H54 (cell line): ENCODE measurements at regions not wholly inside any gene's neighbourhood (a gene's known extent, or its start where the extent isn't known, plus 50 kb on each side); places are given as distances from the start of the nearest gene placed in this dataset.
A peak's percentile ranks its signal among the peaks of the same experiment; 100 is the strongest.

Source experiments
- DNase-seq: peaks from one replicate; pipeline ENCODE4 v3.0.0; 2011; ENCODE audit warnings: low spot score, mixed read lengths; ENCODE audit not compliant: insufficient read length
- FAIRE-seq: peaks from 3 replicates; lab custom pipeline; 2011; peaks lifted over from hg19 to GRCh38; lab: Jason Lieb, UNC
- POLR2A ChIP-seq: IDR thresholded peaks from 2 replicates; pipeline ENCODE4 v1.6.1; 2011; ENCODE audit warnings: low read depth, mild to moderate bottlenecking, low read length

GRCh38 chr6:144895313-144896278 is 610.5 kb downstream of the UTRN start:
- DNase-seq (no peak), FAIRE-seq (no peak)
- TF ChIP-seq POLR2A: no peak

DNA sequence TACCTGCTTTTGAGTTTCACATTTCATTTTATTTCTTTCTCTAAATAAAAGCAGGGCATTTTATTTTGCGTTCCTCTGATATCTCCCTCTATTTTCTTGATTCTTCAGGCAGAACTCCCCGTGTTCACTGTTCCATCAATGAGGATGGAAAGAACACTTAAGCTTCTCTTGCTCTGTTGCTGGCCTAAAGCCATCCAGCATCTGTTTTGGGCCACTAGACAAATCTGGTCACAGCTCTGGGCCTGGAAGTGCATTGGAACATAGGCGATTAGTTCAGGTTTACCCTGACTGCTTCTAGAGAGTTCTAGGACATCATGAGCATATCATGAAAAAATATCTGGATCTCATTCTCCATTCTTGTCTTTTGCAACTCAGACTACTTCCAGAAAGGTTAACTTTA is 611.2 kb downstream of the UTRN start:
- FAIRE-seq (no peak), DNase-seq (no peak)
- no peak for TF ChIP-seq POLR2A

- TF ChIP-seq POLR2A: no peak
- DNase-seq (no peak), FAIRE-seq (no peak)
Observed at GRCh38 chr6:144896871-144897270, 611.7 kb downstream of the UTRN start.

GRCh38 chr6:144897441-144897921 is 612.3 kb downstream of the UTRN start:
- FAIRE-seq (peak; percentile 78), DNase-seq (peak; percentile 9)
- no peak for TF ChIP-seq POLR2A

DNA sequence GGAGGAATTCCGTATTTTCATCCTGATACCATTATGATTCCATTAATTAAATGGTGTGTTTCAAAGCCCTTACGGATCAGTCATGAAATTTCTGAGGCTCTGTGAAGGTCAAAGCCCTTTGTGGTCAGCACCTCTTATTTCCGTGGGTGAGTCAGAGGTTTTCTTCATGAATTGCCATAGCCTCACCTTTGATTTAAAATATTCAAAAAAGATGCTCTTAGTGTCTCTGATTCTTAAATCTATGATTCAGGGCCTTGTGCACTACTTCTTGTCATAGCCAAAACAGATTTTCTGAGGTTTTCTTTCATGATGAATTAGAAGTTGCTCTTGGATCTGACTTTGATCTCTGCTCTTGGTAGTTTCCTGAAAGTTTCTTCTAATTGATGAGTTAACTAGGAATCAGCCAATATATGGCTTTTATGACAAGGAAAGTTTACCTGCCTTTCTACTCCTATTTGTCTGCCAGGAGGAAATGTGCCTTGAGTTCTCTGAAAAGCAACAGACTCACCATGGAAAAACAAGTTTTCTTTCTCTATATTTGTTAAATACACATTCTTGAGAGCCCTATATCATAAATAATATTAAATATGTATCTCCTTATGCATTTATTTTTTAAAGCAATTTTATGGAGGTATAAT is 613.0 kb downstream of the UTRN start:
- no peak for DNase-seq
- no peak for FAIRE-seq
- no peak for TF ChIP-seq POLR2A

DNA sequence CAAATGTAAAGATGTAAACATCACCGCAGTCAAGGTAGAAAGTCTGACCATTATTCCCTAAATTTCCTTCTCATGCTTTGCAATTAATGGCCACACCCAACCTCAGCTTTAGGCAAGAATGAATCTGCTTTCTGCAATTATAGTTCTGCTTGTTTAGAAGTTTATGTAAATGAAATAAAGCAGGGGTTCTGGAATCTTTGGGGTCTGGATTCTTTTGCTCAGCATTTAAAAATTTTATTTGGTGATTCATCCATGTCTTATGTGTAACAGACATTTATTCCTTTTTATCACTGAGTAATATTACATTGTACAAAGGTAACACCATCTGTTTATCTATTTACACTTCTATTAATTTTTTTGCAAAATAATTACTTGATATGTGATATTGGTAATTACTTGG is 613.6 kb downstream of the UTRN start:
- DNase-seq: no peak
- no peak for FAIRE-seq
- TF ChIP-seq POLR2A: no peak

GRCh38 chr6:144899161-144899560 is 614.0 kb downstream of the UTRN start:
- DNase-seq: no peak
- TF ChIP-seq POLR2A: no peak
- no peak for FAIRE-seq

- TF ChIP-seq POLR2A: no peak
Observed at GRCh38 chr6:144901412-144901811, 616.3 kb downstream of the UTRN start.

DNA sequence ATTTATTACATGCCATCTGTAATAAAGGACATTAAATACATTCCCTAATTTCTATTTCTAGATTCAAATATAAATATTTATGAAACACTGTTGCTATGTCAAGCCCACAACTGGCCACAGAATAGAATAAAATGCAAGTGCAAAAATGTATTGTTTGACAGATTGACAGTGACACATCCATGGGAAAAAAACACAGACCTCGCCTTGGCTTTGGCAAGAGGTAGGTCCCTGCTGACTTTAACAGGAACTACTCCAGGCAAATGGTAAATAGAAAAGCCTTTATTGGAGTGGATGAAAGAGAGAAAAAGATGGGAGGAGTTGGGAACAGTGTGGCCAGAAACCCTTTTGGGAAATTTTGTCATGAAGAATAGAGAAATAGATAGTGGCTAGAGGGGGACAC is 622.9 kb downstream of the UTRN start:
- FAIRE-seq (no peak), DNase-seq (no peak)
- no peak for TF ChIP-seq POLR2A

More at GRCh38 chr6:144901412-144901811, 616.3 kb downstream of the UTRN start:
- FAIRE-seq (no peak), DNase-seq (no peak)

- no peak for DNase-seq
- no peak for FAIRE-seq
- TF ChIP-seq POLR2A: no peak
Observed at GRCh38 chr6:144909753-144910285, 624.7 kb downstream of the UTRN start.

DNA sequence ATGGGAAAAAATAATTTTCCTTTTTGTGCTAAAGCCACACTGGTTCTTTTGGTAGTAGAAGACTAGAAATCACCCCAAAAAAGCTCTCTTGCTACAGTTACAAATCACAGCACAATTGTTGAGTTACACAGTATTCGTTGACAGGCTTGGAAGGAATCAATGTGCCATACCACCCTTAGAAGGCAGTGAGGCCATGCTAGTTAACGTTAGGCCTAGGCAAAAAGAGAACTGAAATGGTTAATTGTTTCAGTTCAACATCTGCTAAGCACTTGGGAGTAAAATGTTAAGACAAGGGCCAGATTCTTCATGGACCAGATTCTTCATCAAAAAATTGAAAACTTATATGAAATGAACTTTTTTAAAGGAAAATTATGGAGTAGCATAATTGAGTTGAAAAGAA is 626.2 kb downstream of the UTRN start:
- no peak for FAIRE-seq
- no peak for TF ChIP-seq POLR2A
- no peak for DNase-seq

- no peak for TF ChIP-seq POLR2A
- FAIRE-seq: no peak
- peak; percentile 22 for DNase-seq
Observed at GRCh38 chr6:144912474-144912873, 627.3 kb downstream of the UTRN start.

GRCh38 chr6:144918073-144918472 is 632.9 kb downstream of the UTRN start:
- DNase-seq (no peak), FAIRE-seq (no peak)
- TF ChIP-seq POLR2A: no peak

DNA sequence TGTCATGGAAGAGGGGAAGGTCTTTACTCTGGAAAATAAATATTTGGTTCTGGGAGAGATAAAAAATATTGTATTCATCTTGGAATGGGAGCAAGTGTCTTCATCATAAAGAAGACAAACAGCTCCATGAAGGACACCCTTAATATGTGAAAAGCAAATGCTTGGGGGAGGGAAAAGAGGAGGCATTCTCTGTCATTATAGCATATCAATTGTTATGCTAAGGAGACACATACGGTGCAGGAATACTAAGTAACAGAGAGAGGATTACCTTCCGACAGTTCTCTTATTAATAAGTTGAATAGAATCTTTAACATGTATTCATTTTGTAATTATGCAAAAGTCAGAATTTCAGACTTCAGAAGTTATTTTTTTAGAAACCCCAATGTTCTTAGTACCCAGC is 634.4 kb downstream of the UTRN start:
- no peak for TF ChIP-seq POLR2A
- DNase-seq (no peak), FAIRE-seq (no peak)

- no peak for TF ChIP-seq POLR2A
- no peak for DNase-seq
- no peak for FAIRE-seq
Observed at GRCh38 chr6:144920391-144920961, 635.3 kb downstream of the UTRN start.
